HCT116 (cell line): ENCODE measurements at regions not wholly inside any gene's neighbourhood (a gene's known extent, or its start where the extent isn't known, plus 50 kb on each side); places are given as distances from the start of the nearest gene placed in this dataset.

ENCODE experiments used
- ATAC-seq: fragments of 200-7000 bp; cut with Tn5 transposase; 2 replicates; pipeline ENCODE4 v1.9.1; 2020; ENCODE audit warnings: mild to moderate bottlenecking, moderate library complexity
- BruUV-seq: library from RNA; stranded (reverse); fragments of 400-500 nt; replicated peaks from 2 replicates; lab custom pipeline; 2021; lab: Mats Ljungman, UMichigan
- CTCF ChIA-PET: fragments of 300-600 bp; sonication (Branson Sonifier 250); formaldehyde crosslinking; loops from one replicate; lab custom pipeline; 2021; ENCODE audit warnings: antibody characterized with exemption; lab: Charles Lee
- POLR2A ChIA-PET: fragments of 300-600, 350-600 bp; sonication (Branson Sonifier 250); formaldehyde crosslinking; loops from one replicate; lab custom pipeline; 2021; ENCODE audit warnings: antibody characterized with exemption; lab: Charles Lee
- RAD21 ChIA-PET, 2 experiments: fragments of 300-600 bp; sonication (Branson Sonifier 250); formaldehyde crosslinking; loops; one replicate each; lab custom pipeline; 2023; ENCODE audit warnings: low total read pairs in 2 of 2; ENCODE audit not compliant: uncharacterized antibody in 2 of 2, unreplicated experiment in 2 of 2, low non-redundant PET in 1 of 2; lab: Charles Lee
- DNase-seq: peaks from one replicate; pipeline ENCODE4 v3.0.0-alpha.2; 2010; ENCODE audit warnings: low read depth, low spot score
- H2AFZ ChIP-seq: fragments of 200-600 bp; shearing (Covaris generic), sonication (generic); 2 replicates; pipeline ENCODE4 v1.6.1; 2017; ENCODE audit warnings: low read depth, mixed run types, mixed read lengths, antibody characterized with exemption, low read length; ENCODE audit not compliant: poor library complexity, severe bottlenecking
- H3K27ac ChIP-seq: 2 replicates; pipeline ENCODE4 v1.5.1; 2012; ENCODE audit warnings: low read depth, low read length
- H3K27me3 ChIP-seq: fragments of 200-600 bp; sonication (generic); 2 replicates; pipeline ENCODE4 v1.6.1; 2016; ENCODE audit warnings: mixed run types, low read length, mixed read lengths; ENCODE audit not compliant: insufficient read depth
- H3K36me3 ChIP-seq, 2 experiments: fragments of 200-500 bp in 1 of 2; fragments of 200-600 bp in 1 of 2; sonication (Bioruptor generic) in 1 of 2; sonication (generic) in 1 of 2; 2 replicates each; pipeline versions ENCODE4 v1.5.1 to v1.6.1; 2014 to 2016; ENCODE audit warnings: low read length in 2 of 2, inconsistent platforms in 1 of 2, mixed read lengths in 1 of 2, mixed run types in 1 of 2; ENCODE audit not compliant: insufficient read depth in 2 of 2, control insufficient read depth in 1 of 2
- H3K4me1 ChIP-seq, 2 experiments: fragments of 200-600 bp in 1 of 2; sonication (generic) in 1 of 2; 2 replicates each; pipeline versions ENCODE4 v1.5.1 to v1.6.1; 2012 to 2017; ENCODE audit warnings: low read length in 2 of 2, inconsistent platforms in 1 of 2, mild to moderate bottlenecking in 1 of 2, mixed read lengths in 1 of 2, mixed run types in 1 of 2, moderate library complexity in 1 of 2; ENCODE audit not compliant: insufficient read depth in 2 of 2, control insufficient read depth in 1 of 2
- H3K4me2 ChIP-seq: fragments of 200-600 bp; sonication (generic); 2 replicates; pipeline ENCODE4 v1.6.1; 2017; ENCODE audit warnings: mixed run types, low read length, mixed read lengths
- H3K4me3 ChIP-seq, 2 experiments: fragments of 200-600 bp in 1 of 2; sonication (generic) in 1 of 2; replicated peaks in 1 of 2; 2 replicates each; pipeline ENCODE4 v1.5.1; 2011 to 2016; ENCODE audit warnings: low read length in 2 of 2, control low read depth in 1 of 2, low read depth in 1 of 2, mild to moderate bottlenecking in 1 of 2, mixed read lengths in 1 of 2, mixed run types in 1 of 2
- H3K79me2 ChIP-seq: fragments of 200-600 bp; sonication (generic); 2 replicates; pipeline ENCODE4 v1.6.1; 2017; ENCODE audit warnings: mild to moderate bottlenecking, mixed run types, low read length, moderate library complexity, mixed read lengths; ENCODE audit not compliant: insufficient read depth
- H3K9ac ChIP-seq: fragments of 200-600 bp; sonication (generic); 2 replicates; pipeline ENCODE4 v1.6.1; 2016; ENCODE audit warnings: low read length, mixed read lengths
- H3K9me2 ChIP-seq: fragments of 200-600 bp; sonication (generic), shearing (Covaris generic); 2 replicates; pipeline ENCODE4 v1.6.1; 2017; ENCODE audit warnings: mixed run types, mild to moderate bottlenecking, moderate library complexity; ENCODE audit not compliant: insufficient read depth
- H3K9me3 ChIP-seq, 2 experiments: fragments of 200-500 bp in 1 of 2; fragments of 200-600 bp in 1 of 2; sonication (Bioruptor generic) in 1 of 2; sonication (generic) in 1 of 2; 2 replicates each; pipeline ENCODE4 v1.6.1; 2014 to 2017; ENCODE audit warnings: low read length in 2 of 2, mixed read lengths in 2 of 2, inconsistent platforms in 1 of 2, low read depth in 1 of 2, mild to moderate bottlenecking in 1 of 2, mixed run types in 1 of 2, moderate library complexity in 1 of 2; ENCODE audit not compliant: control insufficient read depth in 1 of 2, insufficient read depth in 1 of 2
- H4K20me1 ChIP-seq: fragments of 200-600 bp; sonication (generic), shearing (Covaris generic); 2 replicates; pipeline ENCODE4 v1.6.1; 2017; ENCODE audit warnings: mixed run types, mild to moderate bottlenecking, moderate library complexity; ENCODE audit not compliant: insufficient read depth
- ELF1 ChIP-seq: IDR thresholded peaks from 2 replicates; pipeline ENCODE4 v1.6.1; 2012; ENCODE audit warnings: low read depth, borderline replicate concordance
- FOSL1 ChIP-seq: IDR thresholded peaks from 2 replicates; pipeline ENCODE4 v1.6.1; 2012; ENCODE audit warnings: low read depth
- MAX ChIP-seq: IDR thresholded peaks from 2 replicates; pipeline ENCODE4 v1.6.1; 2012
- POLR2A ChIP-seq: IDR thresholded peaks from 2 replicates; pipeline ENCODE4 v1.7.0; 2011; ENCODE audit warnings: borderline replicate concordance; ENCODE audit not compliant: insufficient read depth, insufficient read length; ENCODE audit errors: extremely low read depth
- POLR2AphosphoS5 ChIP-seq: IDR thresholded peaks from 2 replicates; pipeline ENCODE4 v1.6.1; 2011; ENCODE audit warnings: mild to moderate bottlenecking, low read depth, low read length, moderate library complexity
- RAD21 ChIP-seq: IDR thresholded peaks from 2 replicates; pipeline ENCODE4 v1.6.1; 2012; ENCODE audit warnings: low read depth, mild to moderate bottlenecking
- SRF ChIP-seq: IDR thresholded peaks from 2 replicates; pipeline ENCODE4 v1.6.1; 2012; ENCODE audit warnings: low read depth
- TCF7L2 ChIP-seq: IDR thresholded peaks from 2 replicates; pipeline ENCODE4 v1.7.0; 2011; ENCODE audit warnings: borderline replicate concordance, inconsistent platforms; ENCODE audit not compliant: insufficient read depth, insufficient read length; ENCODE audit errors: extremely low read depth
- intact Hi-C: fragments of 100-400 bp; cut with micrococcal nuclease; formaldehyde crosslinking; loops from 2 replicates; pipeline ENCODE4 v1.10.0; 2022

- no peaks in the 10 kb centered on the region for H3K79me2 ChIP-seq
- CTCF ChIA-PET = no interaction called here
- no peaks in the 10 kb centered on the region for H3K27me3 ChIP-seq
- no TSS peak for BruUV-seq
- no peaks in the 10 kb centered on the region for H3K4me1 ChIP-seq
- TF ChIP-seq POLR2A (no peak), SRF (no peak), POLR2AphosphoS5 (no peak), FOSL1 (no peak), TCF7L2 (no peak), RAD21 (no peak), ELF1 (no peak)
- RAD21 ChIA-PET = no interaction called here
- ATAC-seq (no peak), DNase-seq (no peak)
- no peaks in the 10 kb centered on the region for H3K9me3 ChIP-seq
- H3K4me3 ChIP-seq = no peak overlapping the region
- H3K4me2 ChIP-seq = no peak overlapping the region
- POLR2A ChIA-PET = no interaction called here
- no peaks in the 10 kb centered on the region for H3K9me2 ChIP-seq
- no peak overlapping the region for H3K9ac ChIP-seq
- H3K27ac ChIP-seq = no peak overlapping the region
- H3K36me3 ChIP-seq = no peaks in the 10 kb centered on the region
- no peak overlapping the region for H2AFZ ChIP-seq
- no peaks in the 10 kb centered on the region for H4K20me1 ChIP-seq
- intact Hi-C loops = no loop called here
These were observed 99.6 kb upstream of the SORBS2 start for GRCh38 chr4:185911556-185912064.

- POLR2A ChIA-PET = no interaction called here
- H3K27ac ChIP-seq = no peak overlapping the region
- RAD21 ChIA-PET = no interaction called here
These were observed 100.8 kb upstream of the SORBS2 start for GRCh38 chr4:185912779-185913178.

More at GRCh38 chr4:185912779-185913178, 100.8 kb upstream of the SORBS2 start:
- Histone ChIP-seq H3K9me2 (no peaks in the 10 kb centered on the region), H3K36me3 (no peaks in the 10 kb centered on the region), H3K27me3 (no peaks in the 10 kb centered on the region), H3K4me2 (no peak overlapping the region), H4K20me1 (no peaks in the 10 kb centered on the region), H3K4me1 (no peaks in the 10 kb centered on the region), H3K9me3 (no peaks in the 10 kb centered on the region), H3K79me2 (no peaks in the 10 kb centered on the region), H3K4me3 (no peak overlapping the region), H3K9ac (no peak overlapping the region), H2AFZ (no peak overlapping the region)
- no peak for ATAC-seq
- DNase-seq = no peak
- TF ChIP-seq ELF1 = no peak
- TF ChIP-seq TCF7L2 = no peak
- TF ChIP-seq MAX = no peak
- intact Hi-C loops = no loop called here
- CTCF ChIA-PET = no interaction called here
- BruUV-seq = no TSS peak
